Gastrocnemius medialis (tissue), 4 donors: ENCODE measurements at regions not wholly inside any gene's neighbourhood (a gene's known extent, or its start where the extent isn't known, plus 50 kb on each side); places are given as distances from the start of the nearest gene placed in this dataset.

Experiments used
- POLR2A ChIP-seq, 2 donors: fragments of 450-650 bp; IDR thresholded peaks; one replicate each; pipeline ENCODE4 v1.6.1; 2017; ENCODE audit warnings: antibody characterized with exemption in 2 of 2, mild to moderate bottlenecking in 2 of 2, moderate library complexity in 2 of 2
- TF ChIP-seq, protein P1 (sequence below), 5 experiments: fragments of 450-650 bp in 3 of 5; fragments of 200-600 bp in 2 of 5; sonication (generic) in 2 of 5; IDR thresholded peaks in 4 of 5; conservative IDR thresholded peaks in 1 of 5; 1 replicate in 4 of 5; 2 replicates in 1 of 5; pipeline ENCODE4 v1.5.1; 2016 to 2019; ENCODE audit warnings: antibody characterized with exemption in 5 of 5, mild to moderate bottlenecking in 3 of 5, moderate library complexity in 3 of 5

DNA sequence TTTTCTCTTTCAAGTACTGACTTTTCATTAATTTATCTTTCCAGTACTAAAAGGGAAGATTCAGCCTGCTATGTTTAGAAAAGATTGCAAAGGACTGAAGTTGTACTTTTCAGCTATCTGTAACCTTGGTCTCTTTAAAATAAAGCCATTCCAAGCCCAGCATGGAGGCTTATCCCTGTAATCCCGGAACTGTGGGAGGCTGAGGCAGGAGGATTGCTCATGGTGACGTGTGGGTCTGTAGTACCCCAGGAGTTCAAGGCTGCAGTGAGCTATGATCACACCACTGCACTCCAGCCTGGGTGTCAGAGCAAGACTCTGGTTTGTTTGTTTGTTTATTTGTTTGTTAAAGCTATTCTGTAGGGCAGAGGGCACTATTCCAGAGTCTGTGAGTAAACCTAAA, 50.6 kb upstream of the TMEM170B start:
- TF ChIP-seq, protein P1, sequence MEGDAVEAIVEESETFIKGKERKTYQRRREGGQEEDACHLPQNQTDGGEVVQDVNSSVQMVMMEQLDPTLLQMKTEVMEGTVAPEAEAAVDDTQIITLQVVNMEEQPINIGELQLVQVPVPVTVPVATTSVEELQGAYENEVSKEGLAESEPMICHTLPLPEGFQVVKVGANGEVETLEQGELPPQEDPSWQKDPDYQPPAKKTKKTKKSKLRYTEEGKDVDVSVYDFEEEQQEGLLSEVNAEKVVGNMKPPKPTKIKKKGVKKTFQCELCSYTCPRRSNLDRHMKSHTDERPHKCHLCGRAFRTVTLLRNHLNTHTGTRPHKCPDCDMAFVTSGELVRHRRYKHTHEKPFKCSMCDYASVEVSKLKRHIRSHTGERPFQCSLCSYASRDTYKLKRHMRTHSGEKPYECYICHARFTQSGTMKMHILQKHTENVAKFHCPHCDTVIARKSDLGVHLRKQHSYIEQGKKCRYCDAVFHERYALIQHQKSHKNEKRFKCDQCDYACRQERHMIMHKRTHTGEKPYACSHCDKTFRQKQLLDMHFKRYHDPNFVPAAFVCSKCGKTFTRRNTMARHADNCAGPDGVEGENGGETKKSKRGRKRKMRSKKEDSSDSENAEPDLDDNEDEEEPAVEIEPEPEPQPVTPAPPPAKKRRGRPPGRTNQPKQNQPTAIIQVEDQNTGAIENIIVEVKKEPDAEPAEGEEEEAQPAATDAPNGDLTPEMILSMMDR (IDR thresholded peaks at IDR 0.05 in 4 of 5, conservative IDR thresholded peaks at IDR 0.05 in 1 of 5): no peak
- TF ChIP-seq POLR2A (IDR thresholded peaks at IDR 0.05): no peak
